GM12878 (cell line): ENCODE measurements at regions not wholly inside any gene's neighbourhood (a gene's known extent, or its start where the extent isn't known, plus 50 kb on each side); places are given as distances from the start of the nearest gene placed in this dataset.

Source experiments
- ATAC-seq: fragments of 200-7000 bp; cut with Tn5 transposase; 3 replicates; pipeline ENCODE4 v1.9.1; 2020; ENCODE audit warnings: mild to moderate bottlenecking, moderate library complexity
- BruUV-seq: library from RNA; stranded (reverse); fragments of 400-500 nt; replicated peaks from 2 replicates; lab custom pipeline; 2021; lab: Mats Ljungman, UMichigan
- CTCF ChIA-PET: fragments of 300-600 bp; sonication (Branson Sonifier 250); formaldehyde crosslinking; extraction: SDS; loops from one replicate; lab custom pipeline; 2021; ENCODE audit warnings: inconsistent platforms; lab: Yijun Ruan, JAX
- POLR2A ChIA-PET: fragments of 350-600 bp; formaldehyde crosslinking; extraction: SDS; loops from one replicate; lab custom pipeline; 2021; ENCODE audit warnings: inconsistent platforms; lab: Charles Lee
- RAD21 ChIA-PET: fragments of 300-600 bp; sonication (Branson Sonifier 250); formaldehyde crosslinking; loops from one replicate; lab custom pipeline; 2023; ENCODE audit warnings: antibody characterized with exemption; ENCODE audit not compliant: unreplicated experiment; lab: Charles Lee
- SMC1A ChIA-PET: fragments of 300-600 bp; sonication (Branson Sonifier 250); formaldehyde crosslinking; loops from one replicate; lab custom pipeline; 2023; ENCODE audit not compliant: unreplicated experiment, uncharacterized antibody; lab: Charles Lee
- DNase-seq: peaks from one replicate; pipeline ENCODE4 v3.0.0-alpha.2; 2011; ENCODE audit warnings: low read depth, low spot score
- FAIRE-seq: peaks from 3 replicates; lab custom pipeline; 2011; peaks lifted over from hg19 to GRCh38; lab: Jason Lieb, UNC
- H2AFZ ChIP-seq: 2 replicates; pipeline ENCODE4 v1.6.0; 2011; ENCODE audit warnings: low read depth, low read length, control low read depth; ENCODE audit not compliant: control insufficient read depth
- H3K27ac ChIP-seq: 2 replicates; pipeline ENCODE4 v1.5.1; 2011; ENCODE audit warnings: control low read depth; ENCODE audit not compliant: control insufficient read depth, insufficient read depth
- H3K27me3 ChIP-seq, 2 experiments: replicated peaks in 1 of 2; 2 replicates each; pipeline versions ENCODE4 v1.6.0 to v1.6.1; 2011; ENCODE audit warnings: low read length in 1 of 2; ENCODE audit not compliant: control insufficient read depth in 2 of 2, insufficient read depth in 2 of 2
- H3K36me3 ChIP-seq, 2 experiments: 2 replicates each; pipeline ENCODE4 v1.5.1; 2011; ENCODE audit warnings: low read length in 1 of 2; ENCODE audit not compliant: control insufficient read depth in 2 of 2, insufficient read depth in 2 of 2
- H3K4me1 ChIP-seq: 2 replicates; pipeline ENCODE4 v1.6.1; 2011; ENCODE audit warnings: mild to moderate bottlenecking, low read length, moderate library complexity, mixed read lengths; ENCODE audit not compliant: control insufficient read depth, insufficient read depth
- H3K4me2 ChIP-seq: 2 replicates; pipeline ENCODE4 v1.6.0; 2011; ENCODE audit warnings: control low read depth; ENCODE audit not compliant: control insufficient read depth, insufficient read depth
- H3K4me3 ChIP-seq: fragments of 200-600 bp; sonication (generic); 2 replicates; pipeline ENCODE4 v1.5.1; 2016
- H3K79me2 ChIP-seq: 2 replicates; pipeline ENCODE4 v1.6.0; 2011; ENCODE audit warnings: low read length; ENCODE audit not compliant: control insufficient read depth, insufficient read depth
- H3K9ac ChIP-seq: 2 replicates; pipeline ENCODE4 v1.8.0; 2011; ENCODE audit warnings: low read length, control low read depth, mixed read lengths; ENCODE audit not compliant: control insufficient read depth, insufficient read depth
- H3K9me3 ChIP-seq: replicated peaks from 3 replicates; pipeline ENCODE4 v1.5.1; 2011; ENCODE audit warnings: mild to moderate bottlenecking, low read length; ENCODE audit not compliant: control insufficient read depth, insufficient read depth
- H4K20me1 ChIP-seq: 2 replicates; pipeline ENCODE4 v1.6.0; 2011; ENCODE audit not compliant: control insufficient read depth, insufficient read depth
- BCL11A ChIP-seq: IDR thresholded peaks from 2 replicates; pipeline ENCODE4 v1.6.1; 2011; ENCODE audit warnings: low read depth, low read length
- HDAC2 ChIP-seq: fragments of 200-600 bp; sonication (generic); IDR thresholded peaks from 2 replicates; pipeline ENCODE4 v1.6.1; 2017
- JUNB ChIP-seq: IDR thresholded peaks from 2 replicates; pipeline ENCODE4 v1.6.1; 2016; ENCODE audit warnings: antibody characterized with exemption, mild to moderate bottlenecking
- POLR2AphosphoS2 ChIP-seq: IDR thresholded peaks from 2 replicates; pipeline ENCODE4 v1.6.1; 2011; ENCODE audit warnings: low read depth, mild to moderate bottlenecking, low read length, improper control_type of control experiment, moderate library complexity
- SPI1 ChIP-seq: IDR thresholded peaks from 2 replicates; pipeline ENCODE4 v1.6.1; 2011; ENCODE audit warnings: low read depth, mild to moderate bottlenecking, low read length, moderate library complexity, borderline replicate concordance; ENCODE audit not compliant: insufficient read depth
- TARDBP ChIP-seq: IDR thresholded peaks from 2 replicates; pipeline ENCODE4 v1.6.1; 2016; ENCODE audit warnings: borderline replicate concordance
- ZSCAN29 ChIP-seq: fragments of 450-650 bp; IDR thresholded peaks from 2 replicates; pipeline ENCODE4 v1.6.1; 2017; ENCODE audit warnings: mild to moderate bottlenecking, moderate library complexity
- WGBS: methylation state at CpG from one replicate; pipeline ENCODE4 v1.1.6; 2016; ENCODE audit warnings: low lambda C conversion rate; ENCODE audit not compliant: insufficient replicate concordance, insufficient coverage; ENCODE audit errors: missing lambda C conversion rate; 5-methylcytosine and 5-hydroxymethylcytosine counted together
- in situ Hi-C: fragments of 300-500 bp; cut with MboI; formaldehyde crosslinking; loops from 9 replicates; pipeline ENCODE4 v1.14.3; 2018; ENCODE audit warnings: mixed read lengths
- intact Hi-C: fragments of 100-400 bp; cut with micrococcal nuclease; formaldehyde crosslinking; loops from one replicate; pipeline ENCODE4 v1.14.2; 2022; ENCODE audit not compliant: unreplicated experiment
- TF ChIP-seq, protein P1 (sequence below): IDR thresholded peaks from 2 replicates; pipeline ENCODE4 v1.6.1; 2012; ENCODE audit warnings: low read depth, low read length, improper control_type of control experiment

DNA sequence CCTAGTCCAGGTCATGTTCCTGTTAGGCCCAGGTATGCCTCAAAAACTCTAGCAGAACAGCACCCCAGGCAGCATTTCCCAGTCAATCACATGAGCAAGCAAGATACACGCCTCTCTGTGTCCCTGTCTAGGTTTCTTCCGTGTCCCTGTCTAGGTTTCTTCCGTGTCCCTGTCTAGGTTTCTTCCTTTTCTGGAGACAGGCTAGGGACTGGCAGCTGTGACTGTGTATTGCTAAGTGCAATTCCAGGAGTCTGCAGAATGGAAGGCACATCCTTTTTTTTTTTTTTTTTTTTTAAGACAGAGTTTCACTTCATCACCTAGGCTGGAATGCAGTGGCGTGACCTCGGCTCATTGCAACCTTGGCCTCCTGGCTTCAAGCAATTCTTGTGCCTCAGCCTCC lies 77.6 kb downstream of the SETD4 start:
- CTCF ChIA-PET = interaction anchor here (0.6 kb wide), 1 partner anchor 1073 kb away, joined by 5 read pairs; no protein-coding TSS in a partner anchor
- RAD21 ChIA-PET = no interaction called here
- intact Hi-C loops (no loop called here), in situ Hi-C loops (no loop called here)
- Histone ChIP-seq H3K9ac (no peak overlapping the region), H3K4me3 (no peak overlapping the region), H4K20me1 (no peaks in the 10 kb centered on the region), H3K27me3 (no peaks in the 10 kb centered on the region), H3K4me1 (no peaks in the 10 kb centered on the region), H3K79me2 (no peaks in the 10 kb centered on the region), H3K36me3 (no peaks in the 10 kb centered on the region), H3K27ac (no peak overlapping the region), H3K9me3 (peaks cover 2% of the 10 kb centered on the region; the same call in 2 of the 3 replicates), H2AFZ (no peak overlapping the region), H3K4me2 (no peak overlapping the region)
- no TSS peak for BruUV-seq
- POLR2A ChIA-PET = interaction anchor here (0.7 kb wide), 1 partner anchor 1500 kb away, joined by 7 read pairs; no protein-coding TSS in a partner anchor
- FAIRE-seq = no peak
- ATAC-seq = no peak
- no peak for DNase-seq
- SMC1A ChIA-PET = interaction anchor here (0.9 kb wide), 1 partner anchor 35 kb away, joined by 3 read pairs; no protein-coding TSS in a partner anchor
- TF ChIP-seq ZSCAN29 (no peak), TARDBP (no peak), HDAC2 (no peak), POLR2AphosphoS2 (no peak), JUNB (no peak), SPI1 (no peak), BCL11A (no peak)
- TF ChIP-seq, protein P1, sequence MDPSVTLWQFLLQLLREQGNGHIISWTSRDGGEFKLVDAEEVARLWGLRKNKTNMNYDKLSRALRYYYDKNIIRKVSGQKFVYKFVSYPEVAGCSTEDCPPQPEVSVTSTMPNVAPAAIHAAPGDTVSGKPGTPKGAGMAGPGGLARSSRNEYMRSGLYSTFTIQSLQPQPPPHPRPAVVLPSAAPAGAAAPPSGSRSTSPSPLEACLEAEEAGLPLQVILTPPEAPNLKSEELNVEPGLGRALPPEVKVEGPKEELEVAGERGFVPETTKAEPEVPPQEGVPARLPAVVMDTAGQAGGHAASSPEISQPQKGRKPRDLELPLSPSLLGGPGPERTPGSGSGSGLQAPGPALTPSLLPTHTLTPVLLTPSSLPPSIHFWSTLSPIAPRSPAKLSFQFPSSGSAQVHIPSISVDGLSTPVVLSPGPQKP = no peak
- WGBS = 16% methylated on average over 5 of the region's 5 CpGs
